Lower leg skin (tissue), 4 donors: ENCODE measurements at regions not wholly inside any gene's neighbourhood (a gene's known extent, or its start where the extent isn't known, plus 50 kb on each side); places are given as distances from the start of the nearest gene placed in this dataset.

Source experiments
- DNase-seq, 2 donors: peaks; one replicate each; pipeline ENCODE4 v3.0.0-alpha.2; 2019; ENCODE audit warnings: low spot score in 2 of 2
- H3K4me3 ChIP-seq: fragments of 200-600 bp; sonication (generic); 2 replicates; pipeline ENCODE4 v1.5.1; 2017; ENCODE audit warnings: mild to moderate bottlenecking, low read depth; ENCODE audit not compliant: poor library complexity, severe bottlenecking
- CTCF ChIP-seq, 3 donors: fragments of 450-650 bp; IDR thresholded peaks; one replicate each; pipeline ENCODE4 v1.5.1; 2016; ENCODE audit warnings: antibody characterized with exemption in 3 of 3, mild to moderate bottlenecking in 3 of 3, moderate library complexity in 2 of 3
- POLR2A ChIP-seq, 2 donors: fragments of 450-650 bp; IDR thresholded peaks; one replicate each; pipeline ENCODE4 v1.6.1; 2016 to 2017; ENCODE audit warnings: antibody characterized with exemption in 2 of 2, mild to moderate bottlenecking in 1 of 2, moderate library complexity in 1 of 2
- WGBS, 2 donors: methylation state at CpG; one replicate each; pipeline ENCODE4 v1.1.5; 2018; 5-methylcytosine and 5-hydroxymethylcytosine counted together
- intact Hi-C: fragments of 100-400 bp; cut with DNase I; formaldehyde crosslinking; loops from one replicate; pipeline ENCODE4 v1.15.0; 2023; ENCODE audit warnings: low total_unique reads

GRCh38 chr4:18858229-18858922 is 836.8 kb upstream of the LCORL start:
- DNase-seq = no peak
- intact Hi-C loops = no loop called here
- H3K4me3 ChIP-seq = no peak overlapping the region
- TF ChIP-seq CTCF (IDR thresholded peaks at IDR 0.05) (no peak), POLR2A (IDR thresholded peaks at IDR 0.05) (no peak)
- 89 to 90% methylated on average over 6 of the region's 6 CpGs for WGBS, 2 donors

GRCh38 chr4:18850867-18851266 is 829.3 kb upstream of the LCORL start:
- DNase-seq = no peak
- TF ChIP-seq CTCF (IDR thresholded peaks at IDR 0.05) = no peak
- no peak for TF ChIP-seq POLR2A (IDR thresholded peaks at IDR 0.05)
- intact Hi-C loops = no loop called here
- WGBS, 2 donors = 35 to 42% methylated on average over 2 of the region's 2 CpGs
- H3K4me3 ChIP-seq = no peak overlapping the region

- 64% methylated on average over 5 of the region's 5 CpGs for WGBS, 2 donors
Observed at GRCh38 chr4:18847249-18847890, 825.8 kb upstream of the LCORL start.

GRCh38 chr4:18846313-18846712 is 824.8 kb upstream of the LCORL start:
- WGBS, 2 donors = 83 to 87% methylated on average over 1 of the region's 1 CpG
- no peak for TF ChIP-seq POLR2A (IDR thresholded peaks at IDR 0.05)
- no peak for TF ChIP-seq CTCF (IDR thresholded peaks at IDR 0.05)

More at GRCh38 chr4:18847249-18847890, 825.8 kb upstream of the LCORL start:
- TF ChIP-seq CTCF (IDR thresholded peaks at IDR 0.05) (no peak), POLR2A (IDR thresholded peaks at IDR 0.05) (no peak)
- intact Hi-C loops = no loop called here
- no peak for DNase-seq
- H3K4me3 ChIP-seq = no peak overlapping the region

GRCh38 chr4:18844726-18845125 is 823.2 kb upstream of the LCORL start:
- no peak for DNase-seq
- 28 to 40% methylated on average over 1 of the region's 1 CpG for WGBS, 2 donors
- TF ChIP-seq CTCF (IDR thresholded peaks at IDR 0.05) = no peak
- TF ChIP-seq POLR2A (IDR thresholded peaks at IDR 0.05) = no peak
- intact Hi-C loops = no loop called here
- H3K4me3 ChIP-seq = no peak overlapping the region

More at GRCh38 chr4:18846313-18846712, 824.8 kb upstream of the LCORL start:
- DNase-seq = no peak
- no peak overlapping the region for H3K4me3 ChIP-seq
- intact Hi-C loops = no loop called here
